NCI-H128 (cell line): ENCODE measurements at regions not wholly inside any gene's neighbourhood (a gene's known extent, or its start where the extent isn't known, plus 50 kb on each side); places are given as distances from the start of the nearest gene placed in this dataset.

Source experiments
- DNase-seq: peaks from one replicate; lab custom pipeline; 2025; ENCODE audit not compliant: unreplicated experiment; lab: John Stamatoyannopoulos, UW

DNA sequence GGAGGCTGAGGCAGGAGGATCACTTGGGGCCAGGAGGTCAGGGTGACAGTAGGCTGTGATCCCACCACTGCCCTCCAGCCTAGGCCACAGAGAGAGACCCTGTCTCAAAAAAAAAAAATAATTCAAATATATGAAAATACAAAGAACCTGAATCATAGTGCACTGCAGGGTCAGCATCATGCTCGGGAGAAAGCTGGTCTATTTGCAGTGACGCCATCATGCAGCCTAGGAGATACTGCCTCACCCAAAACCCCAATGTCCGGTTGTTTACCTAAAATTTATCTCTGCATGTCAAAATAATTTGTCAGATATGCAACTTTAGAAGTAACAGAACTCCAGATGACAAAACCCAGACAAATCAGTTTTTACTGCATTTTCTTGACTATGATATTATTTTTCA, 61.5 kb upstream of the ALKAL2 start:
- DNase-seq, result no peak

DNA sequence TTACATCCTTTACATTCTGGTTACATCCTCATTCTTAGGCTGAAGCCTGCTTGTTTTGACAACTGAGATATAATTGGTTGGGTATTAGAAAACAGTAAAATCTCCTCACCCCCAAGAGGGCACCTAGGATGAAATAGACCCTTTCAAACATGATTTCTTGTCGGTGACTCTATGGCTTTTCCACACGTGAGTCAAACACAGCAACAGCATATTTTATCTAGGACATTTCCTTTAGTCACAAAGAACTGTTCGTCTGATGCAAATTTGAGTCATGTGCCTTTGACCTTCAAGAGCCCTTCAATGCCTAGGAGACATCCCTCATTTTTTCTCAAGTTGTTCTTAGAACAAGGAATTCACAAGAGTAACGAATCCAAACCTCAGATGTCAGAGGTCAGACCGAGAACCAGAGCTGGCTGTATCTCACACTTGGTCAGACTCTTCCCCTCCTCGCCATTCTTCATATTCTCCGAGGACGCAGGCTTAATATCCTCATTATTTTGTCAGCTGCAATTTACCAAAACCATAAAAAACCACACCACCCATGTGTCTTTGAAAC, 60.5 kb upstream of the ALKAL2 start:
- no peak for DNase-seq

DNA sequence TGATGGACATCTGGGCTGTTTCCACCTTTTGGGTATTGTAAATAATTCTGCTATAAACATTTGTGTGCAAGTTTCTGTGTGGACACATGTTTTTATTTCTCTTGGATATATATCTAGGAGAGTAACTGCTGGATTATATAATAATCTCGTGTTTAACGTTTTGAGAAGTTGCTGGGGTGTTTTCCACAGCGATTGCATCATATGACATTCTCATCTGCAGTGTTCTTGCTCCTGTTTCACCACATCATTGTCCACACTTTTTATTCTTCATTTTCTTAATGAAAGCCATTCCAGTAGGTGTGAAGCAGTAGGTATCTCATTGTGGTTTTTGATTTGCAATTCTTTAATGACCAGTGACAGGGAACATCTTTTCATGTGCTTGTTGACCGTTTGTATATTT, 56.9 kb upstream of the ALKAL2 start:
- no peak for DNase-seq

DNA sequence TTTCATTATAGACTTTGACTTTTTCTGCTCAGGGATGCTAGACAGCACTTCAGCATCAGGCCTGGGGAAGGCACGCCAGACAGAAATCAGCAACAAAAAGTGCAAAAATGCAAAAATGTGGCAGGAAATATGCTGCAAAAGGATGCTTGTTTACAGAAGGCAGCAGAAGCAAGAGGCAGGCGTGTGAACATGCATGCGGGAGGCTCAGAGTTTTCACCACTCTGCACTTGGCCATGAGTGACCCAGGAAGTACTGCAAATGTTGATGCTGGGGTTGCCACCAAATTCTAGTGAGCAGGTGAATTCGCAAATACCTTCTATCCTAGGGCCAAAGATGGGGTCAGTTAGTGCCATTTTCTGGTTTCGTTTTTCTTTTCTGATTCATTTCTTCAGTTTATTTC, 55.5 kb upstream of the ALKAL2 start:
- no peak for DNase-seq

DNA sequence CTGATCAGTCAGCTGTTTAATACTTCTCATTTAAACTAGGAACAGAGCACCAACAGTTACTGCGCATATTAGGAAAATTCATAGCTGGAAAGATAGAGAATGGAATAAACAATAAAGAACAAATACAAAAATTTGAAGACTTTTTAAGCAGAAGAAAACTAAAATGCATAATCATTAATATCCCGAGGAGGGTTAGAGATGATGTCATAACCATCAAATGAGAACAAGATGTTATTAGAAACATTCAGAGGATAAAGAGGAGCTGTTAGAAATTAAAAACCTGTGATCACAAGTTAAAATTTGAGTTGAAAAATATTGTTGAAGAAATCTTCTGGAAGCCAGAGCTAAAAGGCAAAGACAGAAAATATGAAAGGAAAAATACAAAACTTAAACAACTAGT, 54.0 kb upstream of the ALKAL2 start:
- no peak for DNase-seq

DNA sequence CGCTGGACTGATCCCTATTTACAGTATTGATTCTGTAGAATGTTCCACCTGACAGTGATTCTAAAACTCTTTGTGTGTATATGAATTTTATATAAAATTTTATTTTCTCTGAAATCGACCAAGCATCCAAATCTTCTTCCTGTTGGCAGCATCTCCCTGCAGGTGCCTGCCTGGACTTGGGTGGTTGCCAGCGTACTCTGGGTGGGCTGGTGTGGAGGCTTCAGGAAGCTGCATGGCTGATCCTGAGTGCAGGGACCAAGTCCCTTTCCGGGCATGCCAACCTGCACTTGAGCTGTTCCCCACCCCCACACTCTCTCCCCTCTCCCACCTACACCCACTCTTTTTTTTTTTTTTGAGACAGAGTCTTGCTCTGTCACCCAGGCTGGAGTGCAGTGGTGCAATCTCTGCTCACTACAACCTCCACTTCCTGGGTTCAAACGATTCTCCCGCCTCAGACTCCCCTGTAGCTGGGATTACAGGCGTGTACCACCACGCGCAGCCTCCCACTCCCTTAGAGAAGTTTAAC, 53.2 kb upstream of the ALKAL2 start:
- no peak for DNase-seq
